H1 (cell line): ENCODE measurements at regions not wholly inside any gene's neighbourhood (a gene's known extent, or its start where the extent isn't known, plus 50 kb on each side); places are given as distances from the start of the nearest gene placed in this dataset.

Experiments
- ASH2L ChIP-seq: fragments of 200-600, 300-600 bp; sonication (generic); IDR thresholded peaks from one replicate; pipeline ENCODE4 v1.7.1; 2017; ENCODE audit warnings: low read length
- CHD7 ChIP-seq: fragments of 300-600 bp; sonication (generic); IDR thresholded peaks from 2 replicates; pipeline ENCODE4 v1.7.1; 2012; ENCODE audit warnings: low read length, moderate library complexity, mild to moderate bottlenecking, inconsistent platforms; ENCODE audit not compliant: insufficient replicate concordance
- CTCF ChIP-seq, 3 experiments: IDR thresholded peaks; 1 replicate in 2 of 3; 2 replicates in 1 of 3; pipeline versions ENCODE4 v1.5.1 to v1.6.1; 2011; ENCODE audit warnings: low read length in 3 of 3, mild to moderate bottlenecking in 3 of 3, inconsistent platforms in 2 of 3, low read depth in 1 of 3, moderate library complexity in 1 of 3; ENCODE audit not compliant: insufficient read depth in 1 of 3; ENCODE audit errors: control extremely low read depth in 1 of 3
- JUND ChIP-seq: IDR thresholded peaks from 2 replicates; pipeline ENCODE4 v1.6.1; 2011; ENCODE audit warnings: mild to moderate bottlenecking, improper control_type of control experiment, low read length
- KDM5A ChIP-seq: fragments of 200-600 bp; IDR thresholded peaks from 2 replicates; pipeline ENCODE4 v1.7.1; 2012; ENCODE audit warnings: mild to moderate bottlenecking, low read length, inconsistent platforms, mixed read lengths
- RBBP5 ChIP-seq: IDR thresholded peaks from 2 replicates; pipeline ENCODE4 v1.7.1; 2012; ENCODE audit warnings: low read depth, mild to moderate bottlenecking, inconsistent platforms, low read length, moderate library complexity, borderline replicate concordance

GRCh38 chr18:27636576-27637085 lies 451.5 kb upstream of the CHST9 start (continued):
- TF ChIP-seq CHD7 (no peak), JUND (no peak), CTCF (IDR thresholded peaks at IDR 0.05; ENCODE audit: control extremely low read depth in 1 of 3, insufficient read depth in 1 of 3, low read depth in 1 of 3, low read length in 3 of 3) (no peak), ASH2L (no peak), RBBP5 (no peak), KDM5A (no peak)
